Progenitor cell of endocrine pancreas (in vitro differentiated cells): ENCODE measurements at regions not wholly inside any gene's neighbourhood (a gene's known extent, or its start where the extent isn't known, plus 50 kb on each side); places are given as distances from the start of the nearest gene placed in this dataset.

Experiments
- DNase-seq: peaks from one replicate; pipeline ENCODE4 v3.0.0; 2021; ENCODE audit warnings: low spot score; ENCODE audit not compliant: unreplicated experiment
- H3K27ac Mint-ChIP-seq: 2 replicates; pipeline ENCODE4 v1.8.0; 2021; ENCODE audit warnings: mild to moderate bottlenecking, moderate library complexity, mixed read lengths
- H3K27me3 Mint-ChIP-seq: 2 replicates; pipeline ENCODE4 v1.8.0; 2021; ENCODE audit warnings: mixed read lengths
- H3K36me3 Mint-ChIP-seq: 2 replicates; pipeline ENCODE4 v1.8.0; 2022; ENCODE audit warnings: mixed read lengths; ENCODE audit not compliant: insufficient read depth
- H3K4me1 Mint-ChIP-seq: 2 replicates; pipeline ENCODE4 v1.8.0; 2021; ENCODE audit warnings: low read depth, mixed read lengths
- H3K4me3 Mint-ChIP-seq: 2 replicates; pipeline ENCODE4 v1.8.0; 2021; ENCODE audit warnings: low read depth, mild to moderate bottlenecking, moderate library complexity, mixed read lengths
- H3K9me3 Mint-ChIP-seq: 2 replicates; pipeline ENCODE4 v1.8.0; 2021; ENCODE audit warnings: low read depth, mixed read lengths
- TF ChIP-seq, protein P1 (sequence below): fragments of 200-600 bp; sonication (generic); IDR thresholded peaks from one replicate; pipeline ENCODE4 v1.5.0; 2021; ENCODE audit warnings: antibody characterized with exemption, mild to moderate bottlenecking; ENCODE audit not compliant: unreplicated experiment

- TF ChIP-seq, protein P1, sequence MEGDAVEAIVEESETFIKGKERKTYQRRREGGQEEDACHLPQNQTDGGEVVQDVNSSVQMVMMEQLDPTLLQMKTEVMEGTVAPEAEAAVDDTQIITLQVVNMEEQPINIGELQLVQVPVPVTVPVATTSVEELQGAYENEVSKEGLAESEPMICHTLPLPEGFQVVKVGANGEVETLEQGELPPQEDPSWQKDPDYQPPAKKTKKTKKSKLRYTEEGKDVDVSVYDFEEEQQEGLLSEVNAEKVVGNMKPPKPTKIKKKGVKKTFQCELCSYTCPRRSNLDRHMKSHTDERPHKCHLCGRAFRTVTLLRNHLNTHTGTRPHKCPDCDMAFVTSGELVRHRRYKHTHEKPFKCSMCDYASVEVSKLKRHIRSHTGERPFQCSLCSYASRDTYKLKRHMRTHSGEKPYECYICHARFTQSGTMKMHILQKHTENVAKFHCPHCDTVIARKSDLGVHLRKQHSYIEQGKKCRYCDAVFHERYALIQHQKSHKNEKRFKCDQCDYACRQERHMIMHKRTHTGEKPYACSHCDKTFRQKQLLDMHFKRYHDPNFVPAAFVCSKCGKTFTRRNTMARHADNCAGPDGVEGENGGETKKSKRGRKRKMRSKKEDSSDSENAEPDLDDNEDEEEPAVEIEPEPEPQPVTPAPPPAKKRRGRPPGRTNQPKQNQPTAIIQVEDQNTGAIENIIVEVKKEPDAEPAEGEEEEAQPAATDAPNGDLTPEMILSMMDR, result no peak
- H3K9me3 Mint-ChIP-seq, result no peaks in the 10 kb centered on the region
- peaks cover 3% of the 10 kb centered on the region for H3K27me3 Mint-ChIP-seq
- no peak overlapping the region for H3K4me3 Mint-ChIP-seq
- H3K27ac Mint-ChIP-seq, result no peak overlapping the region
- DNase-seq, result no peak
- H3K4me1 Mint-ChIP-seq, result no peaks in the 10 kb centered on the region
- H3K36me3 Mint-ChIP-seq, result no peaks in the 10 kb centered on the region
These were observed 59.3 kb upstream of the CDH11 start for GRCh38 chr16:65181071-65181561.

- Mint-ChIP-seq H3K4me1 (no peaks in the 10 kb centered on the region), H3K36me3 (no peaks in the 10 kb centered on the region), H3K4me3 (no peak overlapping the region), H3K9me3 (no peaks in the 10 kb centered on the region), H3K27ac (no peak overlapping the region), H3K27me3 (peaks cover 3% of the 10 kb centered on the region)
- TF ChIP-seq, protein P1, result no peak
- no peak for DNase-seq
These were observed 56.3 kb upstream of the CDH11 start for GRCh38 chr16:65178151-65178550.

DNA sequence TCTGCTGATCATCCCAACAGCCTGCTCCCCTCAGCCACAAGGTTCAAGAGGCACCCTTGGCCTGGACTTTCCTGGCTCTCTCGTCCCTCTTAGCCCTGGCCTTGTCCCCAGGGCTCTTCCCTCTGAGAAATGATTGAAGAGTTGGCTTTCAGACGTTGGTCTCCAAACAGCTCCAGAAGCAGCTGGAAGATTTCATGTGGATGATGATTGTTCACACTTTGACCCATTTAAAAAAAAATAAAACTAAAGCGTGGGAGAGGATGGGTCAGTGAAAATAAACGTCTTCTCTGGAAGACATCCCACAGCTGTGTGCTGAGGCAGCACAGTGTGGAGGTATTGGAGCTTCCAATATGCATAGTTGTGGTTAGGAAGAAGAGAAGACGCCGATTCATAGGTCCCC is 54.7 kb upstream of the CDH11 start:
- no peak overlapping the region for H3K4me3 Mint-ChIP-seq
- H3K9me3 Mint-ChIP-seq, result no peaks in the 10 kb centered on the region
- DNase-seq, result no peak
- TF ChIP-seq, protein P1, result no peak
- H3K27me3 Mint-ChIP-seq, result peaks cover 3% of the 10 kb centered on the region
- no peaks in the 10 kb centered on the region for H3K4me1 Mint-ChIP-seq
- H3K27ac Mint-ChIP-seq, result no peak overlapping the region
- H3K36me3 Mint-ChIP-seq, result no peaks in the 10 kb centered on the region

GRCh38 chr16:65172356-65172755 is 50.5 kb upstream of the CDH11 start:
- no peak for DNase-seq

More at GRCh38 chr16:65172356-65172755, 50.5 kb upstream of the CDH11 start:
- peaks cover 5% of the 10 kb centered on the region for H3K27me3 Mint-ChIP-seq
- no peak overlapping the region for H3K27ac Mint-ChIP-seq
- H3K36me3 Mint-ChIP-seq, result no peaks in the 10 kb centered on the region
- no peaks in the 10 kb centered on the region for H3K9me3 Mint-ChIP-seq
- no peaks in the 10 kb centered on the region for H3K4me1 Mint-ChIP-seq
- H3K4me3 Mint-ChIP-seq, result no peak overlapping the region
- TF ChIP-seq, protein P1, result no peak
